HL-60 (cell line): ENCODE measurements at regions not wholly inside any gene's neighbourhood (a gene's known extent, or its start where the extent isn't known, plus 50 kb on each side); places are given as distances from the start of the nearest gene placed in this dataset.

ENCODE experiments used
- DNase-seq, 2 experiments: peaks; one replicate each; pipeline ENCODE4 v3.0.0-alpha.2; 2010 to 2020; ENCODE audit warnings: low read depth in 1 of 2, low spot score in 1 of 2
- H3K27ac ChIP-seq: fragments of 250-450 bp; sonication (Bioruptor Pico); replicated peaks from 2 replicates; pipeline ENCODE4 v1.5.1; 2020; ENCODE audit warnings: mild to moderate bottlenecking, moderate library complexity
- H3K27me3 ChIP-seq: fragments of 250-450 bp; sonication (Bioruptor Pico); 2 replicates; pipeline ENCODE4 v1.5.1; 2021; ENCODE audit warnings: mild to moderate bottlenecking, moderate library complexity; ENCODE audit not compliant: insufficient read depth, poor library complexity, severe bottlenecking
- H3K4me3 ChIP-seq: replicated peaks from 2 replicates; pipeline ENCODE4 v1.5.1; 2011; ENCODE audit warnings: mild to moderate bottlenecking, control low read depth, low read length; ENCODE audit not compliant: insufficient read depth
- CTCF ChIP-seq: IDR thresholded peaks from one replicate; pipeline ENCODE4 v1.5.1; 2011; ENCODE audit warnings: low read length, control low read depth, inconsistent platforms; ENCODE audit not compliant: insufficient read depth
- GABPA ChIP-seq: IDR thresholded peaks from 2 replicates; pipeline ENCODE4 v1.6.1; 2012; ENCODE audit warnings: low read depth
- POLR2AphosphoS5 ChIP-seq: IDR thresholded peaks from 2 replicates; pipeline ENCODE4 v1.6.1; 2012; ENCODE audit warnings: low read depth
- REST ChIP-seq: IDR thresholded peaks from 2 replicates; pipeline ENCODE4 v1.6.1; 2012; ENCODE audit warnings: low read depth; ENCODE audit not compliant: insufficient replicate concordance
- SPI1 ChIP-seq: IDR thresholded peaks from 2 replicates; pipeline ENCODE4 v1.6.1; 2012; ENCODE audit warnings: low read depth, mild to moderate bottlenecking, borderline replicate concordance

GRCh38 chr9:104258296-104259011 is 164.3 kb downstream of the SMC2 start:
- Histone ChIP-seq H3K27ac (no peak overlapping the region), H3K27me3 (no peaks in the 10 kb centered on the region), H3K4me3 (no peak overlapping the region)
- no peak for TF ChIP-seq GABPA
- TF ChIP-seq SPI1 = no peak
- TF ChIP-seq CTCF = no peak
- no peak for TF ChIP-seq REST
- TF ChIP-seq POLR2AphosphoS5 = no peak
- no peak for DNase-seq

GRCh38 chr9:104260004-104260403 is 165.9 kb downstream of the SMC2 start:
- DNase-seq = no peak
- H3K27me3 ChIP-seq = no peaks in the 10 kb centered on the region
- H3K4me3 ChIP-seq = no peak overlapping the region
- no peak overlapping the region for H3K27ac ChIP-seq
- TF ChIP-seq REST (no peak), CTCF (no peak), GABPA (no peak), POLR2AphosphoS5 (no peak), SPI1 (no peak)

GRCh38 chr9:104263942-104264341 is 169.8 kb downstream of the SMC2 start:
- no peak for TF ChIP-seq CTCF
- TF ChIP-seq POLR2AphosphoS5 = no peak
- TF ChIP-seq REST = no peak
- TF ChIP-seq GABPA = no peak
- TF ChIP-seq SPI1 = no peak

More at GRCh38 chr9:104263942-104264341, 169.8 kb downstream of the SMC2 start:
- DNase-seq = no peak
- H3K4me3 ChIP-seq = no peak overlapping the region
- no peaks in the 10 kb centered on the region for H3K27me3 ChIP-seq
- H3K27ac ChIP-seq = no peak overlapping the region
